Vagina (tissue), 2 donors: ENCODE measurements at regions not wholly inside any gene's neighbourhood (a gene's known extent, or its start where the extent isn't known, plus 50 kb on each side); places are given as distances from the start of the nearest gene placed in this dataset.

ENCODE experiments used
- DNase-seq, 2 donors: peaks; one replicate each; pipeline ENCODE4 v3.0.0-alpha.2; 2017; ENCODE audit errors: extremely low spot score in 2 of 2
- H3K27ac ChIP-seq: fragments of 200-600 bp; sonication (generic); one replicate; pipeline ENCODE4 v1.5.1; 2019
- H3K27me3 ChIP-seq: fragments of 200-600 bp; sonication (generic); one replicate; pipeline ENCODE4 v1.5.1; 2019
- H3K36me3 ChIP-seq, 2 donors: fragments of 200-600 bp; sonication (generic); one replicate each; pipeline ENCODE4 v1.5.1; 2017 to 2019
- H3K4me1 ChIP-seq: fragments of 200-600 bp; sonication (generic); one replicate; pipeline ENCODE4 v1.5.1; 2019
- H3K4me3 ChIP-seq, 2 donors: fragments of 200-600 bp; sonication (generic); 1 replicate in 1 of 2; 2 replicates in 1 of 2; pipeline ENCODE4 v1.5.1; 2016 to 2019
- H3K9me3 ChIP-seq: fragments of 200-600 bp; sonication (generic); one replicate; pipeline ENCODE4 v1.5.1; 2019
- POLR2A ChIP-seq, 2 donors: fragments of 450-650 bp; IDR thresholded peaks; one replicate each; pipeline ENCODE4 v1.6.1; 2017; ENCODE audit warnings: antibody characterized with exemption in 2 of 2, mild to moderate bottlenecking in 2 of 2, moderate library complexity in 2 of 2
- POLR2AphosphoS5 ChIP-seq, 2 donors: sonication (generic); formaldehyde crosslinking; IDR thresholded peaks; one replicate each; pipeline ENCODE4 v1.9.0; 2017; ENCODE audit warnings: antibody characterized with exemption in 2 of 2, mild to moderate bottlenecking in 2 of 2, low read depth in 1 of 2; ENCODE audit not compliant: insufficient read depth in 1 of 2
- intact Hi-C: fragments of 100-400 bp; cut with DNase I; formaldehyde crosslinking; loops from one replicate; pipeline ENCODE4 v1.15.1; 2023
- TF ChIP-seq, protein P1 (sequence below), 3 experiments: fragments of 450-650 bp in 2 of 3; fragments of 200-600 bp in 1 of 3; sonication (generic) in 1 of 3; IDR thresholded peaks; one replicate each; pipeline ENCODE4 v1.5.1; 2017 to 2019; ENCODE audit warnings: antibody characterized with exemption in 3 of 3, mild to moderate bottlenecking in 2 of 3, moderate library complexity in 2 of 3

DNA sequence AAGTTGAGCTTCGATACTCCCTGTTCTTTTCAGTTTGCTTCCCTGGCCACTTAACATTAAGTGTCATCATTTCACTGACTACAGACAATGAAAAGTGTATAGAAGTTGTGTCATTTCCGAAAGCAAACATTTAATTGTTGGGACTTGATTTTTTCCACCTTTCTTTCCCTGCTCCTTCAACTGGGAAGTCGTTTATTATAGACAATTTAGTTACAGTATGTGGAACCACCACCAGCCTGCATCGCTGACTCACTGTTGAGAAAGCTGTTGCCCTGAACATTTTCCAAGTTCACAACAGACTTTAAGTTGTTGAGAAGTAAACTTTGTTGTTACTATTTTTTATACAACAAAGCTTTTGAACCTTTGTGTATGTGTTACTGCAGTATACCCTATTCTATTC lies 788.4 kb upstream of the PRR20A start:
- Histone ChIP-seq H3K4me3 (no peak overlapping the region), H3K27ac (no peak overlapping the region), H3K27me3 (no peaks in the 10 kb centered on the region), H3K9me3 (no peaks in the 10 kb centered on the region), H3K4me1 (no peaks in the 10 kb centered on the region), H3K36me3 (no peaks in the 10 kb centered on the region)
- DNase-seq = no peak
- intact Hi-C loops = no loop called here
- TF ChIP-seq POLR2AphosphoS5 (IDR thresholded peaks at IDR 0.05; ENCODE audit: insufficient read depth in 1 of 2, low read depth in 1 of 2) (no peak), POLR2A (IDR thresholded peaks at IDR 0.05) (no peak)
- TF ChIP-seq, protein P1, sequence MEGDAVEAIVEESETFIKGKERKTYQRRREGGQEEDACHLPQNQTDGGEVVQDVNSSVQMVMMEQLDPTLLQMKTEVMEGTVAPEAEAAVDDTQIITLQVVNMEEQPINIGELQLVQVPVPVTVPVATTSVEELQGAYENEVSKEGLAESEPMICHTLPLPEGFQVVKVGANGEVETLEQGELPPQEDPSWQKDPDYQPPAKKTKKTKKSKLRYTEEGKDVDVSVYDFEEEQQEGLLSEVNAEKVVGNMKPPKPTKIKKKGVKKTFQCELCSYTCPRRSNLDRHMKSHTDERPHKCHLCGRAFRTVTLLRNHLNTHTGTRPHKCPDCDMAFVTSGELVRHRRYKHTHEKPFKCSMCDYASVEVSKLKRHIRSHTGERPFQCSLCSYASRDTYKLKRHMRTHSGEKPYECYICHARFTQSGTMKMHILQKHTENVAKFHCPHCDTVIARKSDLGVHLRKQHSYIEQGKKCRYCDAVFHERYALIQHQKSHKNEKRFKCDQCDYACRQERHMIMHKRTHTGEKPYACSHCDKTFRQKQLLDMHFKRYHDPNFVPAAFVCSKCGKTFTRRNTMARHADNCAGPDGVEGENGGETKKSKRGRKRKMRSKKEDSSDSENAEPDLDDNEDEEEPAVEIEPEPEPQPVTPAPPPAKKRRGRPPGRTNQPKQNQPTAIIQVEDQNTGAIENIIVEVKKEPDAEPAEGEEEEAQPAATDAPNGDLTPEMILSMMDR (IDR thresholded peaks at IDR 0.05) = no peak

DNA sequence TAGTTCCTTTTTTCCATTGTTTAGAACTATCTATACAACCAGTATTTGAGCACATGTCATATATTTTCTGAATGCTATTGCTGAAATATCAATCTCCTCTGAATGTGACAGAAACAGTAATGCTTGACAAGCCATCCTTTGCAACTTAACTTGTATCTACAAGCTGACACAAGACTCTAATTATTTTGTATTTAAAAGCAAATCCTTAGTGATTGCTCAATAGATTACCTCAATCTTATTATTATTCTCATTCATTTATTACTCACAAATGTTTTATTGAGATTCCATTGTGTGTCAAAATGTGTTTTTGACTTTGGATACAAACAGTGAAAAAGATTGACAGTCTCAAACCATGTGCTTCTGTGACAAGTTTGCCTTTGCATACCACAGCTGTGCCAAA lies 787.8 kb upstream of the PRR20A start:
- DNase-seq = no peak
- no peaks in the 10 kb centered on the region for H3K4me1 ChIP-seq
- no peak overlapping the region for H3K4me3 ChIP-seq
- intact Hi-C loops = no loop called here
- no peaks in the 10 kb centered on the region for H3K9me3 ChIP-seq
- TF ChIP-seq POLR2A (IDR thresholded peaks at IDR 0.05) (no peak), POLR2AphosphoS5 (IDR thresholded peaks at IDR 0.05; ENCODE audit: insufficient read depth in 1 of 2, low read depth in 1 of 2) (no peak)
- TF ChIP-seq, protein P1 (IDR thresholded peaks at IDR 0.05) = no peak
- no peaks in the 10 kb centered on the region for H3K27me3 ChIP-seq
- H3K36me3 ChIP-seq = no peaks in the 10 kb centered on the region
- no peak overlapping the region for H3K27ac ChIP-seq

DNA sequence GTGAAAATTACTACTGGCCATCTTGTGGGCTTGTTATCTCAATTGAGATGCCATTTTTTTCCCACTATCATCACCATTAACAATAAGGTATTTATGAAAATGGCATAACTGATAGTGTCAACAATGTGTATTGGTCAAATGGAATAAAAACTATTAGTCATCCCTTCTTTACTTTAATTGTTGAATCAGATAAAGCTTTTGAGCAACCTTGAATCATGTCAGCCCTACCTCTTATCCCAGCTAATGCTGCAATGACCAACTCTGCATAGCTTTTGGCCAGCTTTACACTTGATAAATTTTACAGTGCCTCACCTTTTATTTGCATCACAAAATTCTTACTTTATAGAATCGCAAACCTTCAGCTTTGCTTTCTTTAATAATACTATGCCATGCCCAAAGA lies 784.0 kb upstream of the PRR20A start:
- TF ChIP-seq POLR2A (IDR thresholded peaks at IDR 0.05) (no peak), POLR2AphosphoS5 (IDR thresholded peaks at IDR 0.05; ENCODE audit: insufficient read depth in 1 of 2, low read depth in 1 of 2) (no peak)
- TF ChIP-seq, protein P1 (IDR thresholded peaks at IDR 0.05) = no peak
- Histone ChIP-seq H3K4me1 (no peaks in the 10 kb centered on the region), H3K4me3 (no peak overlapping the region), H3K9me3 (no peaks in the 10 kb centered on the region), H3K27ac (no peak overlapping the region), H3K27me3 (no peaks in the 10 kb centered on the region), H3K36me3 (no peaks in the 10 kb centered on the region)
- DNase-seq = no peak
- intact Hi-C loops = no loop called here

DNA sequence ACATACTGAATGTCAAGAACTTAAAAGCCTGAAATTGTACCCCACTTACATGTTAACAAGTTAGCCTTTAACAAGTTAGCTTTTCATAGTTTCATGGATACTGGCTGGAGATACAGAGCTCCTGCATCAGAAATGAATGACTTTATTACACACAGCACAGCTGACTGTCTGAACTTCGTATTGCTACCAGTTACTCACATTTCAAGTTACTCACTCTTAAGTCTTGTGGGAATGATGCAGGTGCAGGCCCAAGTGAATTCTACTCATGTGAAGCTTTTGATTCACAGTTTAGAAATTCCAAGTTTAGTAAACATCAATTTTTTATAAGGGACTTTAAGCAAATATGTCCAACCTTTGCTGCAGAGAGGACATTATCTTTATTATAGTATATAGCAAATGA lies 762.2 kb upstream of the PRR20A start:
- TF ChIP-seq POLR2A (IDR thresholded peaks at IDR 0.05) (no peak), POLR2AphosphoS5 (IDR thresholded peaks at IDR 0.05; ENCODE audit: insufficient read depth in 1 of 2, low read depth in 1 of 2) (no peak)
- TF ChIP-seq, protein P1 (IDR thresholded peaks at IDR 0.05) = no peak
- DNase-seq = no peak
- Histone ChIP-seq H3K27me3 (no peaks in the 10 kb centered on the region), H3K9me3 (no peaks in the 10 kb centered on the region), H3K27ac (no peak overlapping the region), H3K4me3 (no peak overlapping the region), H3K4me1 (no peaks in the 10 kb centered on the region), H3K36me3 (no peaks in the 10 kb centered on the region)
- intact Hi-C loops = no loop called here

DNA sequence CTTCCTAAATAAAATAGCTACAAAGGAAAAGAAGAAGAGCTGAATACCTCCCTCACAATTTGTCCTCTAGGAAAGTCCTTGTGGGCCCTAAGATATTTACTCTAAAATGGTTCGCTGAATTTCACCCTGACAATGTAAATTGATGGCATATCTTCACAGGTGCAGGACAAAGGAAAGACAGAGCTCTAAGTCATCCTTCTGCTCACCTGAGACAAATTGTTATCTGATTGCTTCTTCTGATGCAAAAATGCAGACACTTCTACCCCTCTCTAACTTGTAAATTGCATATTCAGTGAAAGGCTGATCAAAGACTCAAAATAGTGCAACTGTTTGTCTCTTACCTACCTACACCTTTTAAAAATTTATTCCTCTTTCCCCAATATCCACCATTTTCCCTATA lies 747.2 kb upstream of the PRR20A start:
- Histone ChIP-seq H3K4me1 (no peaks in the 10 kb centered on the region), H3K27me3 (no peaks in the 10 kb centered on the region), H3K9me3 (no peaks in the 10 kb centered on the region), H3K4me3 (no peak overlapping the region), H3K36me3 (no peaks in the 10 kb centered on the region), H3K27ac (no peak overlapping the region)
- TF ChIP-seq POLR2AphosphoS5 (IDR thresholded peaks at IDR 0.05; ENCODE audit: insufficient read depth in 1 of 2, low read depth in 1 of 2) (no peak), POLR2A (IDR thresholded peaks at IDR 0.05) (no peak)
- TF ChIP-seq, protein P1 (IDR thresholded peaks at IDR 0.05) = no peak
- DNase-seq = no peak
- intact Hi-C loops = no loop called here
